HepG2 (cell line): ENCODE measurements at regions not wholly inside any gene's neighbourhood (a gene's known extent, or its start where the extent isn't known, plus 50 kb on each side); places are given as distances from the start of the nearest gene placed in this dataset.

Experiments used
- ATAC-seq: fragments of 200-7000 bp; cut with Tn5 transposase; 3 replicates; pipeline ENCODE4 v1.9.1; 2020; ENCODE audit warnings: mild to moderate bottlenecking, moderate library complexity
- BruUV-seq: library from RNA; stranded (reverse); fragments of 400-500 nt; replicated peaks from 2 replicates; lab custom pipeline; 2021; lab: Mats Ljungman, UMichigan
- CTCF ChIA-PET: fragments of 300-600 bp; formaldehyde crosslinking; extraction: SDS; loops from one replicate; lab custom pipeline; 2021; ENCODE audit warnings: low total read pairs, inconsistent platforms, low intra/inter-chr PET ratio; lab: Yijun Ruan, JAX
- POLR2A ChIA-PET: fragments of 350-600 bp; sonication (Branson Sonifier 250); formaldehyde crosslinking; loops from one replicate; lab custom pipeline; 2020; ENCODE audit warnings: antibody characterized with exemption, inconsistent platforms; lab: Yijun Ruan, JAX
- DNase-seq: peaks from one replicate; pipeline ENCODE4 v3.0.0-alpha.2; 2015; ENCODE audit warnings: low spot score
- FAIRE-seq: peaks from 3 replicates; lab custom pipeline; 2011; peaks lifted over from hg19 to GRCh38; lab: Jason Lieb, UNC
- H2AFZ ChIP-seq: one replicate; pipeline ENCODE4 v1.6.1; 2011; ENCODE audit warnings: low read length, inconsistent platforms
- H3K27ac ChIP-seq: fragments of 300-600 bp; 3 replicates; pipeline ENCODE4 v1.8.0; 2011; ENCODE audit warnings: mixed run types, mild to moderate bottlenecking, mixed read lengths, low read length, inconsistent platforms; ENCODE audit not compliant: insufficient read depth; ENCODE audit errors: extremely low read length
- H3K27me3 ChIP-seq, 2 experiments: fragments of 200-600 bp in 1 of 2; 2 replicates in 1 of 2; 3 replicates in 1 of 2; pipeline versions ENCODE4 v1.6.0 to v1.8.0; 2011; ENCODE audit warnings: low read length in 2 of 2, mild to moderate bottlenecking in 2 of 2, moderate library complexity in 2 of 2, inconsistent platforms in 1 of 2; ENCODE audit not compliant: insufficient read depth in 2 of 2, control insufficient read depth in 1 of 2
- H3K36me3 ChIP-seq, 2 experiments: fragments of 200-600 bp in 1 of 2; replicated peaks in 1 of 2; 2 replicates in 1 of 2; 3 replicates in 1 of 2; pipeline versions ENCODE4 v1.5.1 to v1.8.0; 2011; ENCODE audit warnings: low read length in 2 of 2, inconsistent platforms in 1 of 2; ENCODE audit not compliant: insufficient read depth in 2 of 2, control insufficient read depth in 1 of 2
- H3K4me1 ChIP-seq: 2 replicates; pipeline ENCODE4 v1.5.1; 2012; ENCODE audit warnings: low read length, inconsistent platforms; ENCODE audit not compliant: insufficient read depth
- H3K4me2 ChIP-seq: 2 replicates; pipeline ENCODE4 v1.6.0; 2011; ENCODE audit warnings: low read depth, low read length, inconsistent platforms
- H3K4me3 ChIP-seq, 3 experiments: fragments of 200-600 bp in 1 of 3; sonication (generic), shearing (Covaris generic) in 1 of 3; replicated peaks in 1 of 3; 2 replicates each; pipeline ENCODE4 v1.5.1; 2011 to 2016; ENCODE audit warnings: low read length in 3 of 3, inconsistent platforms in 2 of 3, low read depth in 2 of 3, mild to moderate bottlenecking in 2 of 3, control low read depth in 1 of 3, mixed read lengths in 1 of 3; ENCODE audit not compliant: insufficient read depth in 1 of 3
- H3K79me2 ChIP-seq: one replicate; pipeline ENCODE4 v1.6.1; 2011; ENCODE audit warnings: low read length, inconsistent platforms; ENCODE audit not compliant: insufficient read depth
- H3K9ac ChIP-seq: 2 replicates; pipeline ENCODE4 v1.6.0; 2011; ENCODE audit warnings: mild to moderate bottlenecking, low read depth, low read length, inconsistent platforms; ENCODE audit not compliant: insufficient read depth
- H3K9me3 ChIP-seq: 2 replicates; pipeline ENCODE4 v1.5.1; 2012; ENCODE audit warnings: mild to moderate bottlenecking, low read length
- H4K20me1 ChIP-seq: 2 replicates; pipeline ENCODE4 v1.6.0; 2011; ENCODE audit warnings: inconsistent platforms, mild to moderate bottlenecking, low read length, moderate library complexity; ENCODE audit not compliant: insufficient read depth
- ARID4A ChIP-seq: sonication (generic); formaldehyde crosslinking; IDR thresholded peaks from 2 replicates; pipeline ENCODE4 v1.5.0; 2020; ENCODE audit warnings: mild to moderate bottlenecking, missing genetic modification reagents, borderline replicate concordance
- MATR3 ChIP-seq: sonication (generic); formaldehyde crosslinking; IDR thresholded peaks from 2 replicates; pipeline ENCODE4 v1.4.0; 2020; ENCODE audit warnings: missing genetic modification reagents
- NPAS2 ChIP-seq: sonication (generic); formaldehyde crosslinking; IDR thresholded peaks from 2 replicates; pipeline ENCODE4 v1.8.0; 2022; ENCODE audit warnings: mild to moderate bottlenecking, missing genetic modification reagents, borderline replicate concordance
- SKIL ChIP-seq: sonication (generic); formaldehyde crosslinking; IDR thresholded peaks from 2 replicates; pipeline ENCODE4 v1.8.0; 2022; ENCODE audit warnings: missing genetic modification reagents, mild to moderate bottlenecking, moderate library complexity, borderline replicate concordance
- STAT5B ChIP-seq: sonication (generic); formaldehyde crosslinking; IDR thresholded peaks from 2 replicates; pipeline ENCODE4 v1.4.0; 2020; ENCODE audit warnings: missing genetic modification reagents
- TGIF2 ChIP-seq: IDR thresholded peaks from 2 replicates; pipeline ENCODE4 v1.6.1; 2016; ENCODE audit warnings: control low read depth, missing compliant biosample characterization
- USF2 ChIP-seq, 2 experiments: sonication (generic) in 1 of 2; formaldehyde crosslinking in 1 of 2; IDR thresholded peaks; 2 replicates each; pipeline versions ENCODE4 v1.5.1 to v1.6.1; 2011 to 2020; ENCODE audit warnings: borderline replicate concordance in 1 of 2, low read depth in 1 of 2, low read length in 1 of 2, mild to moderate bottlenecking in 1 of 2, missing genetic modification reagents in 1 of 2, moderate library complexity in 1 of 2
- ZBTB42 ChIP-seq: sonication (generic); formaldehyde crosslinking; IDR thresholded peaks from 2 replicates; pipeline ENCODE4 v1.5.0; 2020; ENCODE audit warnings: mild to moderate bottlenecking, missing genetic modification reagents
- ZBTB8A ChIP-seq: sonication (generic); formaldehyde crosslinking; IDR thresholded peaks from 2 replicates; pipeline ENCODE4 v1.4.0; 2020; ENCODE audit warnings: mild to moderate bottlenecking, low read depth, missing genetic modification reagents, borderline replicate concordance
- ZEB1 ChIP-seq: IDR thresholded peaks from 2 replicates; pipeline ENCODE4 v1.6.1; 2012; ENCODE audit warnings: mild to moderate bottlenecking, low read depth, inconsistent platforms; ENCODE audit not compliant: insufficient replicate concordance
- ZFX ChIP-seq: sonication (generic); formaldehyde crosslinking; IDR thresholded peaks from 2 replicates; pipeline ENCODE4 v1.4.0; 2020; ENCODE audit warnings: mild to moderate bottlenecking, low read depth, missing genetic modification reagents, moderate library complexity
- ZNF383 ChIP-seq: sonication (generic); formaldehyde crosslinking; IDR thresholded peaks from 2 replicates; pipeline ENCODE4 v1.4.0; 2020; ENCODE audit warnings: missing genetic modification reagents, mild to moderate bottlenecking, borderline replicate concordance
- WGBS: methylation state at CpG from one replicate; pipeline ENCODE4 v1.1.6; 2017; ENCODE audit warnings: low lambda C conversion rate; 5-methylcytosine and 5-hydroxymethylcytosine counted together
- in situ Hi-C: cut with HindIII; loops from 2 replicates; pipeline ENCODE4 v1.10.0; 2017; ENCODE audit warnings: low pct_unique_long_range_greater_than_20kb; ENCODE audit not compliant: extremely low pct_ligation_motif_present
- intact Hi-C: fragments of 100-400 bp; cut with micrococcal nuclease; formaldehyde crosslinking; loops from one replicate; pipeline ENCODE4 v1.10.0; 2022; ENCODE audit not compliant: unreplicated experiment

- no peaks in the 10 kb centered on the region for H3K36me3 ChIP-seq
- H3K27me3 ChIP-seq = no peaks in the 10 kb centered on the region
- intact Hi-C loops = no loop called here
- H3K9me3 ChIP-seq = no peaks in the 10 kb centered on the region
- peaks cover 43% of the 10 kb centered on the region for H3K4me1 ChIP-seq
- BruUV-seq = no TSS peak
- TF ChIP-seq ZEB1 (no peak), ZNF383 (no peak), ZBTB42 (no peak), USF2 (IDR thresholded peaks at IDR 0.05; ENCODE audit: low read depth, low read length) (no peak), USF2 (CRISPR knock-in tag; IDR thresholded peaks at IDR 0.05; ENCODE audit: borderline replicate concordance) (no peak), STAT5B (no peak), MATR3 (CRISPR knock-in tag) (no peak), ZBTB8A (CRISPR knock-in tag) (no peak), TGIF2 (CRISPR knock-in tag) (no peak), ARID4A (CRISPR knock-in tag) (no peak), NPAS2 (CRISPR knock-in tag) (no peak), SKIL (no peak), ZFX (CRISPR knock-in tag) (no peak)
- in situ Hi-C loops = no loop called here
- no peak overlapping the region for H3K27ac ChIP-seq
- WGBS = 26% methylated on average over 1 of the region's 1 CpG
- POLR2A ChIA-PET = no interaction called here
- H3K4me3 ChIP-seq = no peak overlapping the region
- H4K20me1 ChIP-seq = no peaks in the 10 kb centered on the region
- FAIRE-seq (no peak), DNase-seq (no peak), ATAC-seq (no peak)
- CTCF ChIA-PET = no interaction called here
- H2AFZ ChIP-seq = no peak overlapping the region
- no peak overlapping the region for H3K9ac ChIP-seq
- no peaks in the 10 kb centered on the region for H3K79me2 ChIP-seq
- H3K4me2 ChIP-seq = no peak overlapping the region
Observed at GRCh38 chr4:81620442-81620841, 148.7 kb upstream of the RASGEF1B start.
